SIG-M5 treated with dmso at 0.1 percent for 504 hours (cell line): ENCODE measurements at regions not wholly inside any gene's neighbourhood (a gene's known extent, or its start where the extent isn't known, plus 50 kb on each side); places are given as distances from the start of the nearest gene placed in this dataset.

Source experiments
- DNase-seq: peaks from one replicate; lab custom pipeline; 2025; ENCODE audit not compliant: unreplicated experiment; lab: John Stamatoyannopoulos, UW

- no peak for DNase-seq
These were observed 210.9 kb upstream of the CST7 start for GRCh38 chr20:24738058-24738775.

GRCh38 chr20:24738981-24739633 lies 210.0 kb upstream of the CST7 start:
- no peak for DNase-seq

GRCh38 chr20:24739746-24740145 lies 209.3 kb upstream of the CST7 start:
- DNase-seq = no peak

- no peak for DNase-seq
These were observed 207.5 kb upstream of the CST7 start for GRCh38 chr20:24741493-24742072.

GRCh38 chr20:24742436-24742835 lies 206.6 kb upstream of the CST7 start:
- no peak for DNase-seq

DNA sequence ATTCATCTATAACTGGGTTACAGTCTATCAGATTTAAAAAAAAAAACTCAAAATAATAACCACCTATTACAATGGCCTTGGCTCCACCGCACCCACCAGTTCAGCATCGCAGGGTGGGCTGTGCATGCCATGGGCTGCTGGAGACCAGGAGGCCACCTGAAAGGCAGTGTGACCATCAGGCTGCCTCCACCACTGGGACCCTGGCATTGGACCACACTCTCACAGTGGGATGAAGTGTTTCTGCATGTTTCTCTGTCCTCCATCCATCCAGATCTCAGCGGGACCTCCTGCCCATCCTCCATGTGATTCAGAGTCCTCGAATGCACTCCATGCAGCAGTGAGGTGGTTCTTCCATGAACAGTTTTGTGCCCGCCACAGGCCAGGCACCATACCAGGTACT lies 206.1 kb upstream of the CST7 start:
- DNase-seq = no peak

- no peak for DNase-seq
These were observed 205.4 kb upstream of the CST7 start for GRCh38 chr20:24743641-24744040.

DNA sequence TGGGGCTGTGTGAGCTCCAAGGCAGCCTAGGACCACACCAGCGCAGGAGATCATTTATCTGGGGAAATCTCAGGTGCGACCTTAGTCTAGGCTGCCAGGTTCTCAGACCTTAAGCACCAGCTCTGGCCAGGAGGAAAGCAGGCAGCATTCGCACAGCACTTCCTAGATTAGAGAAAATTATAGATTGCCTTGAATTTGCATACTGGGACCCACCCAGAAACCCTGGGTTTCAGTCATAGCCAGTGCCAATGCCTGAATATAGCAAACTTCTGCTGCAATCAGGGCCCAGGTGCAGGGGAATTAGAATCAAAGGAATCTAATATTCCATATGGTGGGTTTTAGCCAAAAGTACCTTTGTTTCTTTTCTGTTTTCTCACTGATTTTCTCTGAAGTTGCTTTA lies 204.3 kb upstream of the CST7 start:
- no peak for DNase-seq

DNA sequence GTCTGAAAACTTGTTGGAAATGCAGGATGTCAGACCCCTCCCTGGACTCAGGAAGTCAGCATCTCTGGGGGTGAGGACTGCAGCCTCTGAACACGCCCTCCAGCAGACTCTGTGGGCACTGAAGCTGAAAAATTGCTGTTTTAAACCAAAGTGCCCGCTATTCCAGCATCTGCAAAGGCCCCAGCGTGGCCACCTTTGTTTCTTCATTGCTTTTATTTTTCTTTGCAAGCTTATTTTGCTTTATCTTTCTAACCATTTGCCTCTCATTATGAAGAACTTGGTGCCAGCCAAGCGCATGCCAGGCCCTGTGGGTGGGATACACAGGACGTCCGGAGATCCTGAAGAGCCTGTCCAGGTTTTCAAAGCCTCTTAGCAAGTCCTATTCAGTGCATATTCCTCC lies 203.9 kb upstream of the CST7 start:
- no peak for DNase-seq

DNA sequence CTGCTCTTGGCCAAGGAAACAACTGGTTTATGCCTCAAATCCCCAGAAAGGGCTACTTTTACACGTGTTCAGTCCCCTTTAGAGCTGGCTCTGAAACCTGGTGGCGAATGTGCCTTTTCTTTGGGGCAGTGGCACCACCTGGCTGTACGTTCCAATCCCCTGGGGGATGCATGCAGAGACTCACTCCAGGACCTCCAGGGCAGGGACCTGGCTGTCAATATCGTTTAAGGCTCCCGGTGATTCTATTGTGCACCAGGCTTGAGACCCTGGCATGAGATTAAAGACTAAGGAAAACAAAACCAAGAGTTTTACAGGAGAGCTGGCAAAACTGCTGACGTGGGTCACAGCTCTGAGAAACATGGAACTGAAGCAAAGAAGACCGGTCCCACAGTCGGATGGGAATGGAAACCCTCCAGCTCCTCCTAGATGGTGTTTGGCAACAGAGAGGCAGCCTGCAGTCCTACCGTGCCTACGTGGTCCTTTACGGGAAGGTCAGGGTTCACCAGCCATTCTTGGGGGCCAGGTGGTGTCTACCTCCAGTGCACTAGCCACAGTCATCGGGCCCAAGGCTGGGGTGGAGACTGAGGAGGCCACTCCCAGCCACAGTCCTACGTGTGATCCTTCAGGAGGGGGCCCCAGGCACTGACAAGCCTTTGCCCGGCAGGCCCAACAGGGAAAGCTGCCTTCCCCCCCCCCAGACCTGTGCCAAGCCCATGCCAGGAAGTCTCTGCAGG lies 203.3 kb upstream of the CST7 start:
- no peak for DNase-seq

GRCh38 chr20:24746351-24746685 lies 202.8 kb upstream of the CST7 start:
- peak; percentile 26 for DNase-seq

DNA sequence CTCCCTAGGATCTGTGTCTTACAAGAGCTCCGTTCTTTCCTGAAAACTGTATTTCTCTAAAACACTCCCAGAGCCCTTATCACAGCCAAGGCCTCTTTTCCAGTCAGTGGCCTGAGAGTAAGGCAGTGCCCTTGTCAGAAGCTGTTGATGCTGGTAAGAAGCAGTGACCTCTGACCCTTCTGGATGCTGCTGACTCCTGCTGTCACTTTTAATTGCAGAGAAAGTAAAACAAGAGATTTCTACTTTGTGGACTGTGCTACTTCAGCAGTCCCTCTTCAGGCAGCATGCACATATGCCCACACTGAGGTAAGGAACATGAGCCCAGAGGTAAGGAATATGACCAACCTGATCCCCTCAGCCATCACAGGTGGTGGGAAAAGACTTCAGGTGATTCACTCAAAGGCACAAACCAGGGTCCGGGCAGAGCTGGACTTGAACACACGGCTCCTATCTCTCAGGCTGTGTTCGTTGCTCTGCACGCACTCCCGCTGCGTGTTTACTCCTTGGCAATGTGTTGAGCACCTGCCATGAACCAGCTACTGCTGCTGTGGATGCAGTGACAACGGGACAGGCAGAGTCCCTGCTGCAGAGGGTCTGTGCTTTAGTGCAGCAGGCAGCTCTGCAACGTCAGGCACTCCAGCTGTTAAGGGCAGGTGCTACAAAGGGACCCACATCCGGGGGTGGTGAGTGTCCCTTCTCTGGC lies 201.9 kb upstream of the CST7 start:
- no peak for DNase-seq

- no peak for DNase-seq
These were observed 201.0 kb upstream of the CST7 start for GRCh38 chr20:24747881-24748595.

DNA sequence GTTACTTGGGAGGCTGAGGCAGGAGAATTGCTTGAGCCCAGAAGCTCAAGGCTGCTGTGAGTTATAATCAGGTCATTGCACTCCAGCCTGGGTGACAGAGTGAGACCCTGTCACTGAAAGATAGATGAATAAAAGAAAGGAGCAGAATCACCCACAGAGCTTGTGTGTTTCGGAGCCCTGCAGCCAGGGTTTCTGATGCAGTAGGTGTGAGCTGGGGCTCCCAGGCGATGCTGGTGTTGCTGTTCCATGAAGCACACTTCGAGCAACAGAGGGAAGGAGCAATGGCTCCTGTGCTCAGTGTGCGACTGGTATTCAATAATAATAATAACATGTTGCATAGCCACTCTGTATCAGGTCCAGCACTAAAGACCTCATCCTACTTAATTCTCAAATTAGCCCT lies 197.5 kb upstream of the CST7 start:
- DNase-seq = no peak

- no peak for DNase-seq
These were observed 196.5 kb upstream of the CST7 start for GRCh38 chr20:24752612-24753011.

DNA sequence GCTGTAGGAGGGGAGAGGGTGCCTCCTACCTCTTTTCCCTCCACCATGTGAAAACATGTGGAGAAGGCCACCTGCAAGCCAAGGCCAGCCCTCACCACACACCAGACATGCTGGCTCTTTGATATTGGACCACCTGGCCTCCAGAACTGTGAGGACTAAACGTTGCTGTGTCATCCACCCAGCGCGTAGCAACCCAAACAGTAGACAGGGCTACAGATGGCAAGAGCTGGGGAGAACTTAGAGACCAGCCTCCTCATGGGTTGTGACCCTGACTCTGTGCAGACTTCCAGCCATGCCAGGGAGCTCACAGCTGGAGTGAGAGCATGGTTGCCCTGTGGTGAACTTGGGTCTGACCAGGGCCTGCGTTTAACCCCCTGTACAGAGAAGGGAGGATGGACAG lies 195.9 kb upstream of the CST7 start:
- DNase-seq = no peak

DNA sequence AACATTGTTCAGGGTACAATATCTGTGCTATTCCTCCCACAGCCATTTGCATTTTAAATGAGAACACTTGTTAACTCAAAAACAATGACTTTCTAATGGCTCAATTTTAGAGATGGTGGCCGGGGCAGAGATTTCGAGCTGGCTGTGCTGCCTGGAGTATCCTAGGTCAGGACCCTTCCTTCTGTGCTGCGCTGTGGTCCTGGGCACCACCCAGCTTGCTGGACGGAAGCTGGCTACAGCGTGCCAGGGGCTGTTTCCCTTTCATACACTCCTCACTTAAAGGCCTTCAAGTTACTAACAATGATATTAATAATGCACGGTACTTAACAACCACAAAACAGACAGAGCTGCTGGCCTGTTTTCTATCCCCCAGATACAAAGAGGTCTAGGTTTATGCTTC lies 194.4 kb upstream of the CST7 start:
- no peak for DNase-seq

DNA sequence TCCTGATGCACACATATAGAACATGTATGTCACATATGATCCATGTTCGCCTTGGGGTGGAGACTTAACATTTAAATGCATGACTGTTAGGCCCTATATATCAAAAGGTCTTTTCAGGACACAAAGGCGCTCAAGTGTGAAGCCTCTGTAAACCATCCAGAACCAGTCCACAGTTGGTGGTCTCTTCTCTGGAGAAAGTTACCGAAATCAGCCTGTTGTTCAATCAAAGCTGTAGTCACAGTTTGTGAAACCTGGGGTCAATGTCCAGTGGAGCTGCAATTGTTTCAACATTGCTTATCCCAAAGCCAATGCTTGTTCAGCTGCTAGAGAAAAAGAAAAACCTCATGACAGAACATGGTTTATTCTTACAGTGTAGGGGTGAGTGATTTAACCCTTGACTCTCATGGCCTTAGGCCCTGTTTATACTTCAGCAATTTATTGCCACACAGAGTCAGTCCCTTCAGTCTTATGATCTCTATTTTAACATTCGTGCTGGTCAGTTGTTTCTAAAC lies 193.6 kb upstream of the CST7 start:
- DNase-seq = no peak

DNA sequence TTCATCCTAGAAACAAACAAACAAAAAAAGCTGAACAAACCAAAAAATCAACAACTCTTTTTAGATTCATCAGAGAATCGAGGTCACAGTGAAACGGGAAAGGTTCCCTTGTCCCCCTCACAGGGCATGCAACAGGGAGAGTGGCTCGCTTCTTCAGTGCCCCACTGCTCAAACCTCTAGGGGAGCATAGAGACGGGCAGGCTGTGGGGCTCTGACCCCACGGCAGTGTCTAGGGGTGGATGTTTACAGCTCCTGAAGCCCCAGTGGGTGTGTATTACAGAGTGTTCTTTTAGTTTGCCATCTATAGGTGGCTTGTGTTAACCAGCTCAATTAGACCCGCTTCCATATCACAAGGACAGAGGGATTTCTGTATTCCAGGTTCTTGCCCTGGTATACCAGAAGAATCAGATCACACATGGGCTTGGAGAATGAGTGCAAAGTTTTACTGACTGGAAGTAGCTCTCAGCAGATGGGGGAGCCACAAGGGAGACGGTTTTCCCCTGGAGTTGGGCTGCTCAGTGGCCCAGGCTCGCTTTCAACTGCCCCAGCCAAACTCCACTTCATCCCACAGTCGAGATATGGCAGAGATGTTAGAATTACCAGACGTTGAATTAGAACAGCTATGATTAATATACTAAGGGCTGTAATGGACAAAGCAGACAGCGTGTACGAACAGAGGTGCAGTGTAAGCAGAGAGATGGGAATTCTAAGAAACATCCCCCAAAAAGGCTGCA lies 192.6 kb upstream of the CST7 start:
- DNase-seq = no peak
